ENCODE measurements at regions not wholly inside any gene's neighbourhood (a gene's known extent, or its start where the extent isn't known, plus 50 kb on each side); places are given as distances from the start of the nearest gene placed in this dataset.
A peak's percentile ranks its signal among the peaks of the same experiment; 100 is the strongest.

- no peak for FAIRE-seq
Observed at GRCh38 chr15:37165395-37165794, 65.0 kb upstream of the MEIS2 start.

- FAIRE-seq, result no peak
Observed at GRCh38 chr15:37166402-37166801, 66.1 kb upstream of the MEIS2 start.

- no peak for FAIRE-seq
Observed at GRCh38 chr15:37181339-37181738, 81.0 kb upstream of the MEIS2 start.

GRCh38 chr15:37199545-37199944 is 99.2 kb upstream of the MEIS2 start:
- FAIRE-seq, result no peak

GRCh38 chr15:37203050-37203449 is 102.7 kb upstream of the MEIS2 start:
- no peak for FAIRE-seq

GRCh38 chr15:37204692-37205091 is 104.3 kb upstream of the MEIS2 start:
- FAIRE-seq, result peak; percentile 49

GRCh38 chr15:37206690-37207089 is 106.3 kb upstream of the MEIS2 start:
- no peak for FAIRE-seq

- no peak for FAIRE-seq
Observed at GRCh38 chr15:37208146-37209040, 108.0 kb upstream of the MEIS2 start.

- FAIRE-seq, result no peak
Observed at GRCh38 chr15:37209041-37209363, 108.7 kb upstream of the MEIS2 start.

GRCh38 chr15:37217567-37217966 is 117.2 kb upstream of the MEIS2 start:
- no peak for FAIRE-seq

- no peak for FAIRE-seq
Observed at GRCh38 chr15:37218351-37218916, 118.1 kb upstream of the MEIS2 start.

- no peak for FAIRE-seq
Observed at GRCh38 chr15:37219211-37219701, 118.9 kb upstream of the MEIS2 start.

GRCh38 chr15:37220949-37221670 is 120.8 kb upstream of the MEIS2 start:
- FAIRE-seq, result no peak

GRCh38 chr15:37221671-37222145 is 121.4 kb upstream of the MEIS2 start:
- FAIRE-seq, result no peak

GRCh38 chr15:37223089-37223488 is 122.7 kb upstream of the MEIS2 start:
- FAIRE-seq, result no peak

GRCh38 chr15:37229855-37230619 is 129.7 kb upstream of the MEIS2 start:
- no peak for FAIRE-seq

GRCh38 chr15:37245358-37245757 is 145.0 kb upstream of the MEIS2 start:
- no peak for FAIRE-seq

GRCh38 chr15:37246065-37246464 is 145.7 kb upstream of the MEIS2 start:
- no peak for FAIRE-seq

GRCh38 chr15:37246856-37247255 is 146.5 kb upstream of the MEIS2 start:
- FAIRE-seq, result no peak

GRCh38 chr15:37249249-37249648 is 148.9 kb upstream of the MEIS2 start:
- FAIRE-seq, result no peak

GRCh38 chr15:37252530-37252929 is 152.2 kb upstream of the MEIS2 start:
- FAIRE-seq, result no peak

GRCh38 chr15:37253877-37254276 is 153.5 kb upstream of the MEIS2 start:
- FAIRE-seq, result no peak

GRCh38 chr15:37260255-37260654 is 159.9 kb upstream of the MEIS2 start:
- FAIRE-seq, result no peak

All from G401.6 (cell line).